ENCODE measurements at regions not wholly inside any gene's neighbourhood (a gene's known extent, or its start where the extent isn't known, plus 50 kb on each side); places are given as distances from the start of the nearest gene placed in this dataset.

DNA sequence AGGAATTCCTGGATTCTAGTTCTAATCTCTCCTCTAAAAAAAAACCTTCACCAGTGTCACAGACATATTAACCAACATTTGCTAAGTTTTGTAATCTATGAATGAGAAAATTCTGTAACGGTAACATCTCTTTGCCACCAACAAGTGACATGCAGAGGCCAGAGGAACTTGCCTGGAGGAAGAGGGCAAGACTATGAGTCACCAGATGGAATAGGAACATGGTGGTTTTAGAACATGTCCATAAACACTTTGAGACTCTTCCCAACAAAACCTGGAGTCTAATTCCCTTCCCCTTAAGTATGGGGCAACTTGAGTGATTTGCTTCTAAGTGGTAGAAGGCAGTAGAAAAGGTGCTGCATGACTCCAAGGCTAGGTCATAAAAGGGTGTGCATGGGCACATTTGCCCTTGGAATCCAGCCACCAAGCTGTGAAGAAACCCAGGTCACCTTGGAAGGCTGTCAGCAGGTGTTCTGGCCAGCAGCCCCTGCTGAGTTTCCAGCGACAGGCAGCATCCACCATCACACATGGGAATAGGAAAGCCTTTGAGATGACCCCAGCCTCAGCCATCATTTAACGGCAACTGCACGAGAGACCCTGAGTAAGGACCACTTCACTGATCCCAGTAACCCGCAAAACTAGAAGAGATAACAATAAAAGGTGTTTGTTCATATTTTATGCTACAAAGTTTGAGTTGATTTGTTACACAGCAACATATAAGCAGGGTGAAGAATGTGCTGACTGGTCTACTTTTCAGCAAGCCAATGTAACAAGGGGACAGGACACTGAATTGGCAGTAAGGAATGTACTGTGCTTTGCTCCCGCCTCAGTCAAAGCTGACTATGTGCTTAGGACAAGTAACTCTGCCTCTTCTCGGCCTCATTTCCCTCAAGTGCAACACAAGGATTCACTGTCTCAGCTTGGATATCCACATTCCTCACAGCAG lies 90.6 kb downstream of the SKA1 start:
- DNase-seq, result no peak
- no peaks in the 10 kb centered on the region for H3K4me1 ChIP-seq
- H3K36me3 ChIP-seq, result no peaks in the 10 kb centered on the region
- H3K9me3 ChIP-seq (replicated peaks), result no peaks in the 10 kb centered on the region
- H3K27ac ChIP-seq, result no peak overlapping the region
- H3K27me3 ChIP-seq, result no peaks in the 10 kb centered on the region
- H3K4me3 ChIP-seq, result no peak overlapping the region

GRCh38 chr18:50466634-50467033 lies 91.8 kb downstream of the SKA1 start:
- Histone ChIP-seq H3K36me3 (no peaks in the 10 kb centered on the region), H3K9me3 (replicated peaks) (no peaks in the 10 kb centered on the region), H3K27me3 (no peaks in the 10 kb centered on the region), H3K4me1 (no peaks in the 10 kb centered on the region), H3K27ac (no peak overlapping the region), H3K4me3 (no peak overlapping the region)
- DNase-seq, result no peak

- H3K4me3 ChIP-seq, result no peak overlapping the region
- H3K4me1 ChIP-seq, result no peaks in the 10 kb centered on the region
- DNase-seq, result no peak
Measured at GRCh38 chr18:50468807-50469206, 91.1 kb upstream of the MAPK4 start.

GRCh38 chr18:50469380-50469781 lies 90.5 kb upstream of the MAPK4 start:
- Histone ChIP-seq H3K27ac (no peak overlapping the region), H3K4me3 (no peak overlapping the region), H3K9me3 (replicated peaks) (no peaks in the 10 kb centered on the region), H3K27me3 (no peaks in the 10 kb centered on the region), H3K4me1 (no peaks in the 10 kb centered on the region), H3K36me3 (no peaks in the 10 kb centered on the region)
- DNase-seq, result no peak

More at GRCh38 chr18:50468807-50469206, 91.1 kb upstream of the MAPK4 start:
- Histone ChIP-seq H3K36me3 (no peaks in the 10 kb centered on the region), H3K27me3 (no peaks in the 10 kb centered on the region), H3K9me3 (replicated peaks) (no peaks in the 10 kb centered on the region), H3K27ac (no peak overlapping the region)

GRCh38 chr18:50472941-50473340 lies 86.9 kb upstream of the MAPK4 start:
- no peaks in the 10 kb centered on the region for H3K9me3 ChIP-seq (replicated peaks)

DNA sequence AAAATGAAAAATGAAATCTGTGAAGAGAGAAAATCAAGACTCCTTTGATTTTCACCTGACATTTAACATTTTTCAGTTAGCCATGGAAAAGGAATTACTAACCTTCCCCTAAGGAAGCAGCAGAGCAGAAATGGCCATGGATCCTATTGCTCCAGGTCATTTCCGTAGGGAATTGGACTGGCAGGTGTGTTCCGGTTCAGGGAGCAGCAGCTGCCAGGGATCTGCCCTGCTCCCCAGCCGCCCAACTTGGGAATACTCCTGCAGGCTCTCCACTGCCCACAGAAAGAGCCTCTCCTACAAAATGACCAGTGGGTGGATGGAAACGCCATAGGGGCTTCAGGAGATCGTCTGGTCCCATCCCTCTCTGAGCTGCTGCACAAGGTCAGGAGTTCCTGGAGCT lies 86.0 kb upstream of the MAPK4 start:
- no peaks in the 10 kb centered on the region for H3K4me1 ChIP-seq
- H3K27me3 ChIP-seq, result no peaks in the 10 kb centered on the region
- H3K4me3 ChIP-seq, result no peak overlapping the region
- H3K36me3 ChIP-seq, result no peaks in the 10 kb centered on the region
- DNase-seq, result peak in 1 of 2 experiments; percentile 5
- H3K27ac ChIP-seq, result no peak overlapping the region
- no peaks in the 10 kb centered on the region for H3K9me3 ChIP-seq (replicated peaks)

More at GRCh38 chr18:50472941-50473340, 86.9 kb upstream of the MAPK4 start:
- H3K27ac ChIP-seq, result no peak overlapping the region
- no peaks in the 10 kb centered on the region for H3K27me3 ChIP-seq
- no peaks in the 10 kb centered on the region for H3K4me1 ChIP-seq
- H3K4me3 ChIP-seq, result no peak overlapping the region
- DNase-seq, result no peak
- no peaks in the 10 kb centered on the region for H3K36me3 ChIP-seq

DNA sequence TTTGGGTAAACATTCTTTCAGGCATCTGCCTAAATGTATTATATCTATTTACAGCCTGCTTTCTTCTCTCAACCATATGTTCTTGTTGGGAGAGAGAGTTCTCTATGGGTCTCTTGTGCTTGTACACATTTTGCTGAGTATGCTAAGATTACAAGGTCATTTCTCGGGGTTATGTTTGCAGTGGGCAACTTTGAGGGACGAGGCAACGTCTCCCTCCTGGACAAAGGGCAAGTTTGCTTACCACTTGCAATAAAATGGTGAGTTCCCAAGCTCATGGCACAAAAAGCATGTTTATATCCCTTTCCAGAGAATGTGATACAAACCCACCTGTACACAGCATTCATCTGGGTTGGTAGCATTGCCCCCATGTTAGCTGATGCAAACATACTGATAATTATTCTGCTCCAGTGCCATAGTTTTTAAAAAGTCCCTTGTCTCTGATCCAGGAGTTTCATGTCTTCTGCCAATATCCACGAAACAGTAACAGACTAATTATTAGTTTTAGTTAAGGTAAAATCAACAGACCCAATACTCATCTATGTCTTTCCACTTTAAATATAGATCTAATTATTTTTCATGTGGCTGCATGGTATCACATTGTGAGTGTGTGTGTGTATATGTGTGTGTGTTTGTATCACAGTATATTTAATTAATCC lies 84.2 kb upstream of the MAPK4 start:
- Histone ChIP-seq H3K4me1 (no peaks in the 10 kb centered on the region), H3K9me3 (replicated peaks) (no peaks in the 10 kb centered on the region), H3K27ac (no peak overlapping the region), H3K27me3 (no peaks in the 10 kb centered on the region), H3K36me3 (no peaks in the 10 kb centered on the region), H3K4me3 (no peak overlapping the region)
- DNase-seq, result no peak

- Histone ChIP-seq H3K9me3 (replicated peaks) (no peaks in the 10 kb centered on the region), H3K4me3 (no peak overlapping the region), H3K4me1 (no peaks in the 10 kb centered on the region), H3K27ac (no peak overlapping the region), H3K36me3 (no peaks in the 10 kb centered on the region), H3K27me3 (no peaks in the 10 kb centered on the region)
- no peak for DNase-seq
Measured at GRCh38 chr18:50492097-50492496, 67.8 kb upstream of the MAPK4 start.

- Histone ChIP-seq H3K36me3 (no peaks in the 10 kb centered on the region), H3K4me3 (no peak overlapping the region), H3K9me3 (replicated peaks) (no peaks in the 10 kb centered on the region), H3K27ac (no peak overlapping the region), H3K27me3 (no peaks in the 10 kb centered on the region), H3K4me1 (no peaks in the 10 kb centered on the region)
- DNase-seq, result no peak
Measured at GRCh38 chr18:50494569-50494968, 65.3 kb upstream of the MAPK4 start.

GRCh38 chr18:50506362-50506761 lies 53.5 kb upstream of the MAPK4 start:
- Histone ChIP-seq H3K27ac (no peak overlapping the region), H3K4me3 (no peak overlapping the region), H3K4me1 (no peaks in the 10 kb centered on the region), H3K36me3 (no peaks in the 10 kb centered on the region), H3K27me3 (no peaks in the 10 kb centered on the region), H3K9me3 (replicated peaks) (no peaks in the 10 kb centered on the region)
- no peak for DNase-seq

GRCh38 chr18:50507120-50507590 lies 52.7 kb upstream of the MAPK4 start:
- Histone ChIP-seq H3K27me3 (no peaks in the 10 kb centered on the region), H3K27ac (no peak overlapping the region), H3K36me3 (no peaks in the 10 kb centered on the region), H3K4me3 (no peak overlapping the region), H3K4me1 (no peaks in the 10 kb centered on the region), H3K9me3 (replicated peaks) (no peaks in the 10 kb centered on the region)
- peak; percentile 19 to 49 for DNase-seq

DNA sequence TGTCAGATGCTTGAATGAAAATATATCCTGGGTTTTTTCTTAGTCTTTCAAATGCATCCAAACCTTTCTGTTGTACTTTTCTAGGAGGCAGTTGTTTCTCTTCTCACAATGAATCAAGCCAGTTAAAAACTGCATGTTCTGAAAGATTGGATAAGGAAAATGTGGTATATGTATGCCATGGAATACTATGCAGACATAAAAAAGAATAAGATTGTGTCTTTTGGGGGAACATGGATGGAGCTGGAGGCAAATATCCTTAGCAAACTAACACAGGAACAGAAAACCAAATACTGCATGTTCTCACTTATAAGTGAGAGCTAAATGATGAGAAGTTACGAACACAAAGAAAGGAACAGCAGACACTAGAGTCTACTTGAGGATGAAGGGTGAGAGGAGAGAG lies 51.7 kb upstream of the MAPK4 start:
- no peak overlapping the region for H3K27ac ChIP-seq
- no peaks in the 10 kb centered on the region for H3K27me3 ChIP-seq
- H3K9me3 ChIP-seq (replicated peaks), result no peaks in the 10 kb centered on the region
- H3K4me1 ChIP-seq, result no peaks in the 10 kb centered on the region
- DNase-seq, result no peak
- H3K4me3 ChIP-seq, result no peak overlapping the region
- H3K36me3 ChIP-seq, result no peaks in the 10 kb centered on the region

- no peaks in the 10 kb centered on the region for H3K4me1 ChIP-seq
- H3K4me3 ChIP-seq, result no peak overlapping the region
- H3K9me3 ChIP-seq (replicated peaks), result no peaks in the 10 kb centered on the region
- no peak for DNase-seq
- H3K27me3 ChIP-seq, result no peaks in the 10 kb centered on the region
- H3K36me3 ChIP-seq, result no peaks in the 10 kb centered on the region
- H3K27ac ChIP-seq, result no peak overlapping the region
Measured at GRCh38 chr18:50509012-50509411, 50.9 kb upstream of the MAPK4 start.

Data from SJCRH30 (cell line).